Smooth muscle cell (in vitro differentiated cells): ENCODE measurements at regions not wholly inside any gene's neighbourhood (a gene's known extent, or its start where the extent isn't known, plus 50 kb on each side); places are given as distances from the start of the nearest gene placed in this dataset.

ENCODE experiments used
- DNase-seq: peaks from one replicate; lab custom pipeline; 2025; ENCODE audit not compliant: unreplicated experiment; lab: John Stamatoyannopoulos, UW
- H2AFZ ChIP-seq: fragments of 200-600 bp; sonication (generic); 2 replicates; pipeline ENCODE4 v1.6.0; 2016; ENCODE audit warnings: antibody characterized with exemption, low read depth, mild to moderate bottlenecking
- H3F3A ChIP-seq: fragments of 200-600 bp; sonication (generic); 2 replicates; pipeline ENCODE4 v1.6.0; 2017; ENCODE audit warnings: antibody characterized with exemption, low read depth
- H3K27ac ChIP-seq: fragments of 200-600 bp; sonication (generic); 2 replicates; pipeline ENCODE4 v1.5.1; 2016; ENCODE audit warnings: low read depth, mild to moderate bottlenecking
- H3K27me3 ChIP-seq: fragments of 200-600 bp; sonication (generic); 2 replicates; pipeline ENCODE4 v1.6.1; 2016; ENCODE audit warnings: low read depth, mild to moderate bottlenecking
- H3K36me3 ChIP-seq: fragments of 200-600 bp; sonication (generic); 2 replicates; pipeline ENCODE4 v1.5.1; 2016; ENCODE audit warnings: low read depth
- H3K4me1 ChIP-seq: fragments of 200-600 bp; sonication (generic); 2 replicates; pipeline ENCODE4 v1.5.1; 2016; ENCODE audit warnings: low read depth
- H3K4me2 ChIP-seq: fragments of 200-600 bp; sonication (generic); 2 replicates; pipeline ENCODE4 v1.6.0; 2016; ENCODE audit warnings: mild to moderate bottlenecking
- H3K4me3 ChIP-seq: fragments of 200-600 bp; sonication (generic); 2 replicates; pipeline ENCODE4 v1.5.1; 2016; ENCODE audit warnings: mild to moderate bottlenecking
- H3K79me2 ChIP-seq: fragments of 200-600 bp; sonication (generic); 2 replicates; pipeline ENCODE4 v1.6.0; 2016; ENCODE audit warnings: low read depth, mild to moderate bottlenecking
- H3K9ac ChIP-seq: fragments of 200-600 bp; sonication (generic); 2 replicates; pipeline ENCODE4 v1.6.0; 2016; ENCODE audit warnings: low read depth
- H3K9me3 ChIP-seq: fragments of 200-600 bp; sonication (generic); replicated peaks from 2 replicates; pipeline ENCODE4 v1.5.1; 2016; ENCODE audit warnings: low read depth
- H4K20me1 ChIP-seq: fragments of 200-600 bp; sonication (generic); 2 replicates; pipeline ENCODE4 v1.6.0; 2016; ENCODE audit warnings: low read depth
- WGBS: methylation state at CpG from one replicate; pipeline ENCODE4 v1.1.7; 2016; ENCODE audit warnings: low lambda C conversion rate; 5-methylcytosine and 5-hydroxymethylcytosine counted together
- TF ChIP-seq, protein P1 (sequence below): fragments of 200-600 bp; sonication (generic); IDR thresholded peaks from 2 replicates; pipeline ENCODE4 v1.5.1; 2017; ENCODE audit warnings: borderline replicate concordance, mild to moderate bottlenecking, antibody characterized with exemption; ENCODE audit not compliant: insufficient read depth, poor library complexity, severe bottlenecking

DNA sequence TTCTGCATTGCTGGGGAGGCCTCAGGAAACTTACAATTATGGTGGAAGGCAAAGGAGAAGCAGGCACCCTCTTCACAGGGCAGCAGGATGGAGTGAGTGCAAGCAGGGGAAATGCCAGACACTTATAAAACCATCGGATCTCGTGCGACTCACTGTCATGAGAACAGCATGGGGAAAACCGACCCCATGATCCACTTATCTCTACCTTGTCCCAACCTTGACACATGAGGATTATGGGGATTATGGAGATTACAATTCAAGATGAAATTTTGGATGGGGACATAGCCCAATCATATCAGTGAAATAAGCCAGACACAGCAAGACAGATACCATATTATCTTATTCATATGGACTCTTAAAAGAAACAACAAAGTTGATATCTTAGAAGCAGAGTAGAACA lies 134.9 kb downstream of the C4orf33 start:
- Histone ChIP-seq H2AFZ (no peak overlapping the region), H3K4me1 (no peaks in the 10 kb centered on the region), H3K4me2 (peak overlapping the region; percentile 31), H3K4me3 (no peak overlapping the region), H3K36me3 (no peaks in the 10 kb centered on the region), H3K27ac (no peak overlapping the region), H3K9ac (no peak overlapping the region), H3K9me3 (no peaks in the 10 kb centered on the region), H3K79me2 (no peaks in the 10 kb centered on the region), H3F3A (no peaks in the 10 kb centered on the region), H3K27me3 (no peaks in the 10 kb centered on the region), H4K20me1 (no peaks in the 10 kb centered on the region)
- TF ChIP-seq, protein P1, sequence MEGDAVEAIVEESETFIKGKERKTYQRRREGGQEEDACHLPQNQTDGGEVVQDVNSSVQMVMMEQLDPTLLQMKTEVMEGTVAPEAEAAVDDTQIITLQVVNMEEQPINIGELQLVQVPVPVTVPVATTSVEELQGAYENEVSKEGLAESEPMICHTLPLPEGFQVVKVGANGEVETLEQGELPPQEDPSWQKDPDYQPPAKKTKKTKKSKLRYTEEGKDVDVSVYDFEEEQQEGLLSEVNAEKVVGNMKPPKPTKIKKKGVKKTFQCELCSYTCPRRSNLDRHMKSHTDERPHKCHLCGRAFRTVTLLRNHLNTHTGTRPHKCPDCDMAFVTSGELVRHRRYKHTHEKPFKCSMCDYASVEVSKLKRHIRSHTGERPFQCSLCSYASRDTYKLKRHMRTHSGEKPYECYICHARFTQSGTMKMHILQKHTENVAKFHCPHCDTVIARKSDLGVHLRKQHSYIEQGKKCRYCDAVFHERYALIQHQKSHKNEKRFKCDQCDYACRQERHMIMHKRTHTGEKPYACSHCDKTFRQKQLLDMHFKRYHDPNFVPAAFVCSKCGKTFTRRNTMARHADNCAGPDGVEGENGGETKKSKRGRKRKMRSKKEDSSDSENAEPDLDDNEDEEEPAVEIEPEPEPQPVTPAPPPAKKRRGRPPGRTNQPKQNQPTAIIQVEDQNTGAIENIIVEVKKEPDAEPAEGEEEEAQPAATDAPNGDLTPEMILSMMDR = no peak
- 27% methylated on average over 4 of the region's 4 CpGs for WGBS
- DNase-seq = no peak

DNA sequence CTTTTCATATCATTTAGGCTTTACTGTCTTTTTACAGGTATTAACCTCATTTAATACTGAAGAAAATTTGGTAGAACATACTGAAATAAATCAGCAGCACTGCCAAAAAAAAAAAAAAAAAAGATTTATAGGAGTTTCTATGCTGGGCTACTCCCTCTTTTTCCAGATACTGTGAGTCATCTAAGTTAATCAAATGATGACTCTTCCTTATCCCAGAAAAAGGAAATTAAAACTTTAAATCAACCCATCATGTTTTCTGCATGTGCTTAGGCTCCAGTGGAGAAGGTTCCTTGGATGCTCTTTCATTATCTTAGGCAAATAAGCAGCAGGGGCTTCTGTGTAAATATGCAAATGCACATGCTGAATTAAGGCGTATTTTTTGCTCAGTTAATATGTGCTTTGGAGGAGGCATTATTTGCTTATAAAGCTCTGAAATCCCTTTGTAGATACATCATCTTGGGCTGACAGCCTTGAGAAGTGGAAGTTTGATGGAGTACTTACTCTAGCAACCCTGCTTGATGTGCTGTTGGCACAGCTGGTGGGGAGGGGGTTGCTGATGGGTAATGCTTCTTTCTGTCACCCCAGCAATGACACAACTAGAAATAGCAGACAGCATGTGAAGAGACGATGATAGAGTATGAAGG lies 136.1 kb downstream of the C4orf33 start:
- Histone ChIP-seq H3K4me3 (no peak overlapping the region), H3K27me3 (peaks cover 10% of the 10 kb centered on the region), H3K4me2 (peak overlapping the region; percentile 40), H3K9me3 (no peaks in the 10 kb centered on the region), H2AFZ (no peak overlapping the region), H3K36me3 (no peaks in the 10 kb centered on the region), H4K20me1 (no peaks in the 10 kb centered on the region), H3K4me1 (no peaks in the 10 kb centered on the region), H3K79me2 (no peaks in the 10 kb centered on the region), H3K27ac (no peak overlapping the region), H3K9ac (no peak overlapping the region), H3F3A (no peaks in the 10 kb centered on the region)
- DNase-seq = no peak
- WGBS = 81% methylated on average over 2 of the region's 2 CpGs
- TF ChIP-seq, protein P1 = no peak

DNA sequence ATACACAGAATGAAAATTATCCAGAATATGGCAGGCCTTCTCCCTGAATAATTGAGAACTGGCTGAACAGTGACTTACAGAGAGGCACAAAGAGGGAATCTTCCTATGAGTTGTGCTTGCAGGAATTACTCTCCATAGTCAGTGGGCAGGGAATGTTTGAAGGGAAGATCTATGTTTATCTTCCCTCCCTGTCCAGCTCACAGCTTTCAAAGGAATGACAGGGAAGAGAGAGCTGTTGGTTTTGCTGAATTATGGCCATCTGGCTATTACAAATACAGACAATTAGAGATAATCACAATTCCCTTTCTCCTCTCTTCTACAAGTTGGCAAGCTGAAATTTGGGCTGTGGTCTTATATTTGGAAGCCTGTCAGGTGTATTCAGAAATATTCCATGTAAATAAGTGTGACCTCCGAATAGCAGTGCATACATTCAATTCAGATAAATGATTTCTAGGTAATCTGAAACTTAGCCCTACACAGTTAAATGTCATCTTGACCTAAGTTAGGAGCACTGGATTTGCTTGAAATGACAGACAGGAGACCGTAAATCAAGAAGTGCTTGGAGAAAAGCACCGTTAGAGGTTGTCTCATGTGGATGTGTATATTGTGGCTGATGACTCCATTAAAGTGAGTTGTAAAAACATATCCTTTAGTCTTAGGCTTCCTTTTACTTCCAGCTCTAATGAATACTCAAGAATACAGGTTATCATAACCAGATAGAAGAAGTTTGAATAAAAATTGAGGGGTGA lies 136.8 kb downstream of the C4orf33 start:
- TF ChIP-seq, protein P1 = no peak
- 69% methylated on average over 3 of the region's 3 CpGs for WGBS
- peaks cover 16% of the 10 kb centered on the region for H3K27me3 ChIP-seq

More for the DNA sequence above, 136.8 kb downstream of the C4orf33 start:
- H3F3A ChIP-seq = no peaks in the 10 kb centered on the region
- no peaks in the 10 kb centered on the region for H3K9me3 ChIP-seq
- no peak overlapping the region for H3K27ac ChIP-seq
- H4K20me1 ChIP-seq = no peaks in the 10 kb centered on the region
- no peak overlapping the region for H2AFZ ChIP-seq
- H3K36me3 ChIP-seq = no peaks in the 10 kb centered on the region
- H3K9ac ChIP-seq = no peak overlapping the region
- DNase-seq = no peak
- no peaks in the 10 kb centered on the region for H3K4me1 ChIP-seq
- H3K79me2 ChIP-seq = no peaks in the 10 kb centered on the region
- peak overlapping the region; percentile 40 for H3K4me2 ChIP-seq
- H3K4me3 ChIP-seq = no peak overlapping the region
